ENCODE measurements at regions not wholly inside any gene's neighbourhood (a gene's known extent, or its start where the extent isn't known, plus 50 kb on each side); places are given as distances from the start of the nearest gene placed in this dataset.

GRCh38 chr9:126750941-126751725, 53.7 kb upstream of the ZBTB43 start:
- BruUV-seq (replicated peaks) = no TSS peak
- DNase-seq (ENCODE audit: extremely low read depth in 1 of 4, low spot score in 3 of 4) = no peak
- POLR2A ChIA-PET = interaction anchor here (0.6 kb wide), 2 partner anchors 77 to 487 kb away, joined by 3 to 4 read pairs; no protein-coding TSS in a partner anchor
- WGBS (ENCODE audit: insufficient coverage, low coverage, missing lambda C conversion rate) = 0% methylated on average over 6 of the region's 6 CpGs
- Histone ChIP-seq H3K79me2 (ENCODE audit: control insufficient read depth, insufficient read depth, low read length) (no peaks in the 10 kb centered on the region), H3K9me1 (ENCODE audit: control insufficient read depth, insufficient read depth, low read length) (no peaks in the 10 kb centered on the region), H3K27ac (ENCODE audit: extremely low read depth, low read depth, low read length) (no peak overlapping the region), H3K4me2 (ENCODE audit: insufficient read depth, low read length) (no peak overlapping the region), H3K9me3 (replicated peaks; ENCODE audit: control insufficient read depth, insufficient read depth, low read depth, low read length) (no peaks in the 10 kb centered on the region), H3K4me3 (no peak overlapping the region), H4K20me1 (replicated peaks; ENCODE audit: control insufficient read depth, insufficient read depth, low read length) (peaks cover 5% of the 10 kb centered on the region; the same call in 1 of the 2 replicates), H3K27me3 (ENCODE audit: control insufficient read depth in 2 of 2, insufficient read depth in 2 of 2, low read length in 2 of 2) (peaks cover 26 to 47% of the 10 kb centered on the region in 2 experiments), H3K9ac (ENCODE audit: insufficient read depth in 1 of 2, low read depth in 2 of 2, low read length in 2 of 2) (no peak overlapping the region), H3K36me3 (ENCODE audit: control insufficient read depth, insufficient read depth, low read length) (no peaks in the 10 kb centered on the region), H2AFZ (ENCODE audit: low read depth, low read length) (no peak overlapping the region), H3K4me1 (replicated peaks in 1 of 2; ENCODE audit: control insufficient read depth in 2 of 2, insufficient read depth in 2 of 2, low read length in 2 of 2) (peaks cover 0 to 6% of the 10 kb centered on the region in 2 experiments; a peak in 2 of 5 replicates)
- intact Hi-C loops (cut with micrococcal nuclease) (no loop called here), in situ Hi-C loops (cut with MboI) (no loop called here)
- ATAC-seq = no peak
- TF ChIP-seq DNMT1 (IDR thresholded peaks at IDR 0.05) = no peak
- no peak for TF ChIP-seq TAF9B (IDR thresholded peaks at IDR 0.05; ENCODE audit: partially characterized antibody)
- TF ChIP-seq, protein P1, sequence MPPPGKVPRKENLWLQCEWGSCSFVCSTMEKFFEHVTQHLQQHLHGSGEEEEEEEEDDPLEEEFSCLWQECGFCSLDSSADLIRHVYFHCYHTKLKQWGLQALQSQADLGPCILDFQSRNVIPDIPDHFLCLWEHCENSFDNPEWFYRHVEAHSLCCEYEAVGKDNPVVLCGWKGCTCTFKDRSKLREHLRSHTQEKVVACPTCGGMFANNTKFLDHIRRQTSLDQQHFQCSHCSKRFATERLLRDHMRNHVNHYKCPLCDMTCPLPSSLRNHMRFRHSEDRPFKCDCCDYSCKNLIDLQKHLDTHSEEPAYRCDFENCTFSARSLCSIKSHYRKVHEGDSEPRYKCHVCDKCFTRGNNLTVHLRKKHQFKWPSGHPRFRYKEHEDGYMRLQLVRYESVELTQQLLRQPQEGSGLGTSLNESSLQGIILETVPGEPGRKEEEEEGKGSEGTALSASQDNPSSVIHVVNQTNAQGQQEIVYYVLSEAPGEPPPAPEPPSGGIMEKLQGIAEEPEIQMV (tag; conservative IDR thresholded peaks at IDR 0.05; ENCODE audit: low read depth) = no peak
- no peak for TF ChIP-seq BMI1 (IDR thresholded peaks at IDR 0.05; ENCODE audit: low read length)
- TF ChIP-seq, protein P2, sequence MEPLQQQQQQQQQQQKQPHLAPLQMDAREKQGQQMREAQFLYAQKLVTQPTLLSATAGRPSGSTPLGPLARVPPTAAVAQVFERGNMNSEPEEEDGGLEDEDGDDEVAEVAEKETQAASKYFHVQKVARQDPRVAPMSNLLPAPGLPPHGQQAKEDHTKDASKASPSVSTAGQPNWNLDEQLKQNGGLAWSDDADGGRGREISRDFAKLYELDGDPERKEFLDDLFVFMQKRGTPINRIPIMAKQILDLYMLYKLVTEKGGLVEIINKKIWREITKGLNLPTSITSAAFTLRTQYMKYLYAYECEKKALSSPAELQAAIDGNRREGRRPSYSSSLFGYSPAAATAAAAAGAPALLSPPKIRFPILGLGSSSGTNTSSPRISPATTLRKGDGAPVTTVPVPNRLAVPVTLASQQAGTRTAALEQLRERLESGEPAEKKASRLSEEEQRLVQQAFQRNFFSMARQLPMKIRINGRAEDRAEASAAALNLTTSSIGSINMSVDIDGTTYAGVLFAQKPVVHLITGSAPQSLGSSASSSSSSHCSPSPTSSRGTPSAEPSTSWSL (CRISPR knock-in tag; IDR thresholded peaks at IDR 0.05; ENCODE audit: borderline replicate concordance) = no peak
- TF ChIP-seq KAT2B (IDR thresholded peaks at IDR 0.05; ENCODE audit: low read depth, low read length) = no peak
- TF ChIP-seq DLX4 (CRISPR knock-in tag; IDR thresholded peaks at IDR 0.05) = no peak
- no peak for TF ChIP-seq POLR3A (IDR thresholded peaks at IDR 0.05; ENCODE audit: borderline replicate concordance, extremely low read depth, insufficient read depth, insufficient read length)
- TF ChIP-seq SIRT6 (IDR thresholded peaks at IDR 0.05; ENCODE audit: low read depth, low read length) = no peak
- no peak for TF ChIP-seq STAT5A (IDR thresholded peaks at IDR 0.05; ENCODE audit: borderline replicate concordance, low read length)
- CTCF ChIA-PET (ENCODE audit: low intra/inter-chr PET ratio) = no interaction called here
- FAIRE-seq = no peak
